H1 (cell line): ENCODE measurements at regions not wholly inside any gene's neighbourhood (a gene's known extent, or its start where the extent isn't known, plus 50 kb on each side); places are given as distances from the start of the nearest gene placed in this dataset.

Source experiments
- CBX5 ChIP-seq: fragments of 300-800, 300-1000 bp; sonication (generic); IDR thresholded peaks from 2 replicates; pipeline ENCODE4 v1.7.1; 2016; ENCODE audit warnings: antibody characterized with exemption, low read length, low read depth
- TF ChIP-seq, protein P1 (sequence below): fragments of 300-600 bp; sonication (generic); IDR thresholded peaks from 2 replicates; pipeline ENCODE4 v1.7.1; 2012; ENCODE audit warnings: low read length, moderate library complexity, mild to moderate bottlenecking, inconsistent platforms; ENCODE audit not compliant: insufficient replicate concordance

DNA sequence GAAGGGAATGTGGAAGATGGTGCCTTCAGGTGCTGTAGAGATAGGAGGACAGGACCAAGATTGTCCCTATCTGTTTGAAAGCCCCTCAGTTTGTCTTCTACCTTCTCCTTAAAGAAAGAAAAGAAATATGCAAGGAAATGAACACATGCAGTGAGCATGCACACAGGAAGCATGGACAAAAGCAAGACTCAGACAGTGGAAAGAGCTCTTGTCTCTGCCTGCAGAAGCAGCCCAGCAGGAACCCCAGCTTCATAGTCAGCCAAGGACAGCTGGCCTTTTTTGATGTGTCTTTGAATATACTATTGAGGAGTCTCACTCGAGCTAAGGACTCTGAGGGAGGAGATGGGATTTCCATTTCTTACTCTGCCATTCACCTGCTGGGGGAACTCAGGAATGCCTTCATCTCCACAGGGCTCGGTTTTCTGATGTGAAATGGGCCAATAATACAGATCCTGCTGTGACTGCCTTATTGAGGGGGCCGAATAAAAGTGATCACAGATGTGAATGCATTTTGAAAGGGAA lies 132.5 kb upstream of the ADRA1B start (continued):
- TF ChIP-seq, protein P1, sequence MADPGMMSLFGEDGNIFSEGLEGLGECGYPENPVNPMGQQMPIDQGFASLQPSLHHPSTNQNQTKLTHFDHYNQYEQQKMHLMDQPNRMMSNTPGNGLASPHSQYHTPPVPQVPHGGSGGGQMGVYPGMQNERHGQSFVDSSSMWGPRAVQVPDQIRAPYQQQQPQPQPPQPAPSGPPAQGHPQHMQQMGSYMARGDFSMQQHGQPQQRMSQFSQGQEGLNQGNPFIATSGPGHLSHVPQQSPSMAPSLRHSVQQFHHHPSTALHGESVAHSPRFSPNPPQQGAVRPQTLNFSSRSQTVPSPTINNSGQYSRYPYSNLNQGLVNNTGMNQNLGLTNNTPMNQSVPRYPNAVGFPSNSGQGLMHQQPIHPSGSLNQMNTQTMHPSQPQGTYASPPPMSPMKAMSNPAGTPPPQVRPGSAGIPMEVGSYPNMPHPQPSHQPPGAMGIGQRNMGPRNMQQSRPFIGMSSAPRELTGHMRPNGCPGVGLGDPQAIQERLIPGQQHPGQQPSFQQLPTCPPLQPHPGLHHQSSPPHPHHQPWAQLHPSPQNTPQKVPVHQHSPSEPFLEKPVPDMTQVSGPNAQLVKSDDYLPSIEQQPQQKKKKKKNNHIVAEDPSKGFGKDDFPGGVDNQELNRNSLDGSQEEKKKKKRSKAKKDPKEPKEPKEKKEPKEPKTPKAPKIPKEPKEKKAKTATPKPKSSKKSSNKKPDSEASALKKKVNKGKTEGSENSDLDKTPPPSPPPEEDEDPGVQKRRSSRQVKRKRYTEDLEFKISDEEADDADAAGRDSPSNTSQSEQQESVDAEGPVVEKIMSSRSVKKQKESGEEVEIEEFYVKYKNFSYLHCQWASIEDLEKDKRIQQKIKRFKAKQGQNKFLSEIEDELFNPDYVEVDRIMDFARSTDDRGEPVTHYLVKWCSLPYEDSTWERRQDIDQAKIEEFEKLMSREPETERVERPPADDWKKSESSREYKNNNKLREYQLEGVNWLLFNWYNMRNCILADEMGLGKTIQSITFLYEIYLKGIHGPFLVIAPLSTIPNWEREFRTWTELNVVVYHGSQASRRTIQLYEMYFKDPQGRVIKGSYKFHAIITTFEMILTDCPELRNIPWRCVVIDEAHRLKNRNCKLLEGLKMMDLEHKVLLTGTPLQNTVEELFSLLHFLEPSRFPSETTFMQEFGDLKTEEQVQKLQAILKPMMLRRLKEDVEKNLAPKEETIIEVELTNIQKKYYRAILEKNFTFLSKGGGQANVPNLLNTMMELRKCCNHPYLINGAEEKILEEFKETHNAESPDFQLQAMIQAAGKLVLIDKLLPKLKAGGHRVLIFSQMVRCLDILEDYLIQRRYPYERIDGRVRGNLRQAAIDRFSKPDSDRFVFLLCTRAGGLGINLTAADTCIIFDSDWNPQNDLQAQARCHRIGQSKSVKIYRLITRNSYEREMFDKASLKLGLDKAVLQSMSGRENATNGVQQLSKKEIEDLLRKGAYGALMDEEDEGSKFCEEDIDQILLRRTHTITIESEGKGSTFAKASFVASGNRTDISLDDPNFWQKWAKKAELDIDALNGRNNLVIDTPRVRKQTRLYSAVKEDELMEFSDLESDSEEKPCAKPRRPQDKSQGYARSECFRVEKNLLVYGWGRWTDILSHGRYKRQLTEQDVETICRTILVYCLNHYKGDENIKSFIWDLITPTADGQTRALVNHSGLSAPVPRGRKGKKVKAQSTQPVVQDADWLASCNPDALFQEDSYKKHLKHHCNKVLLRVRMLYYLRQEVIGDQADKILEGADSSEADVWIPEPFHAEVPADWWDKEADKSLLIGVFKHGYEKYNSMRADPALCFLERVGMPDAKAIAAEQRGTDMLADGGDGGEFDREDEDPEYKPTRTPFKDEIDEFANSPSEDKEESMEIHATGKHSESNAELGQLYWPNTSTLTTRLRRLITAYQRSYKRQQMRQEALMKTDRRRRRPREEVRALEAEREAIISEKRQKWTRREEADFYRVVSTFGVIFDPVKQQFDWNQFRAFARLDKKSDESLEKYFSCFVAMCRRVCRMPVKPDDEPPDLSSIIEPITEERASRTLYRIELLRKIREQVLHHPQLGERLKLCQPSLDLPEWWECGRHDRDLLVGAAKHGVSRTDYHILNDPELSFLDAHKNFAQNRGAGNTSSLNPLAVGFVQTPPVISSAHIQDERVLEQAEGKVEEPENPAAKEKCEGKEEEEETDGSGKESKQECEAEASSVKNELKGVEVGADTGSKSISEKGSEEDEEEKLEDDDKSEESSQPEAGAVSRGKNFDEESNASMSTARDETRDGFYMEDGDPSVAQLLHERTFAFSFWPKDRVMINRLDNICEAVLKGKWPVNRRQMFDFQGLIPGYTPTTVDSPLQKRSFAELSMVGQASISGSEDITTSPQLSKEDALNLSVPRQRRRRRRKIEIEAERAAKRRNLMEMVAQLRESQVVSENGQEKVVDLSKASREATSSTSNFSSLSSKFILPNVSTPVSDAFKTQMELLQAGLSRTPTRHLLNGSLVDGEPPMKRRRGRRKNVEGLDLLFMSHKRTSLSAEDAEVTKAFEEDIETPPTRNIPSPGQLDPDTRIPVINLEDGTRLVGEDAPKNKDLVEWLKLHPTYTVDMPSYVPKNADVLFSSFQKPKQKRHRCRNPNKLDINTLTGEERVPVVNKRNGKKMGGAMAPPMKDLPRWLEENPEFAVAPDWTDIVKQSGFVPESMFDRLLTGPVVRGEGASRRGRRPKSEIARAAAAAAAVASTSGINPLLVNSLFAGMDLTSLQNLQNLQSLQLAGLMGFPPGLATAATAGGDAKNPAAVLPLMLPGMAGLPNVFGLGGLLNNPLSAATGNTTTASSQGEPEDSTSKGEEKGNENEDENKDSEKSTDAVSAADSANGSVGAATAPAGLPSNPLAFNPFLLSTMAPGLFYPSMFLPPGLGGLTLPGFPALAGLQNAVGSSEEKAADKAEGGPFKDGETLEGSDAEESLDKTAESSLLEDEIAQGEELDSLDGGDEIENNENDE, result no peak
- no peak for TF ChIP-seq CBX5
